Stimulated activated CD8-positive, alpha-beta memory T cell treated with anti-CD3 and anti-CD28 coated beads, Interleukin-4, amount 100 ng/mL, for 24 hours (primary cell): ENCODE measurements at regions not wholly inside any gene's neighbourhood (a gene's known extent, or its start where the extent isn't known, plus 50 kb on each side); places are given as distances from the start of the nearest gene placed in this dataset.
"Not testable (repeated sequence)": the region's sequence is repeated elsewhere in the genome, so short reads cannot be mapped to it uniquely, and the experiment has no call there.

ENCODE experiments used
- DNase-seq: peaks from one replicate; pipeline ENCODE4 v3.0.0-alpha.2; 2020; ENCODE audit warnings: low read depth

- DNase-seq: no peak
Measured at GRCh38 chr6:144615870-144616269, 330.7 kb downstream of the UTRN start.

- no peak for DNase-seq
Measured at GRCh38 chr6:144617191-144617590, 332.1 kb downstream of the UTRN start.

- DNase-seq: no peak
Measured at GRCh38 chr6:144617708-144618107, 332.6 kb downstream of the UTRN start.

GRCh38 chr6:144619966-144620365, 334.8 kb downstream of the UTRN start:
- DNase-seq: no peak

DNA sequence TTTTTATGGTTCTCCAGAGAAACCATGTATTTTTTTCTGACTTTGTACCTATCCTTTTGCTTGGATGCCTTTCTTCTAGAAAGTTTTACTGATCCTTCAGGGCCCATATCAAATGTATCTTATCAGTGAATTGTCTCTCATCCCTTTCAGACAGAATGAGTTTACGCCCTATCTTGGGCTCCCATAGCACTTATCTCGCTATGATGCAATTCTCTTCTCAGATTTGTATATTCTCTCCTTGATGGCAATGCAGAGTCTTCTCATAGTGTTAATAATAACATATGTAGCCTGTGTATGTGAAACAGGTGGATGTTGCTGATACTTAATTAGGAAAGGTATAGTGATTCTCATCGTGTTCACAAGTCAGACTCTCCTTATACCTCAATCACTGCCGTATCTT, 336.2 kb downstream of the UTRN start:
- DNase-seq: no peak

DNA sequence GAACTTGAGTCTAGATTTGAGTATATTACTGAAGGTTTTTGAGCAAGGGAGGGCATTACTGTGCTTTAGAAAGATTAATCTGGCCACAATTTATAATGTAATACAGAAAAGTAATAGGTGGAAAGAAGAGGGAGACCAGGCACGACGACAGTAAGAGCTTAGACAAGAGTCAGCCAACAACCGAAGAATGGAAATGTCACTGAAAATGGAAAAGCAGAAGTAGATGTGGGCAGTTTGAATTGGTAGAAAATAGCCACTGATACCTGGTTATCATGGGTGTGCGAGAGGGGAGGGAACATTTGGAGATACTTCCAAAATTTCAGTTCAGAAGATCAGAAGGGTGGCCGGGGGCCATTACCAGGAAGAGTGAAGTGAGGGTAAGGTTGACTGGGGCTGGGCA, 339.1 kb downstream of the UTRN start:
- no peak for DNase-seq

- DNase-seq: no peak
Measured at GRCh38 chr6:144624716-144625115, 339.6 kb downstream of the UTRN start.

GRCh38 chr6:144630857-144631256, 345.7 kb downstream of the UTRN start:
- DNase-seq: no peak

DNA sequence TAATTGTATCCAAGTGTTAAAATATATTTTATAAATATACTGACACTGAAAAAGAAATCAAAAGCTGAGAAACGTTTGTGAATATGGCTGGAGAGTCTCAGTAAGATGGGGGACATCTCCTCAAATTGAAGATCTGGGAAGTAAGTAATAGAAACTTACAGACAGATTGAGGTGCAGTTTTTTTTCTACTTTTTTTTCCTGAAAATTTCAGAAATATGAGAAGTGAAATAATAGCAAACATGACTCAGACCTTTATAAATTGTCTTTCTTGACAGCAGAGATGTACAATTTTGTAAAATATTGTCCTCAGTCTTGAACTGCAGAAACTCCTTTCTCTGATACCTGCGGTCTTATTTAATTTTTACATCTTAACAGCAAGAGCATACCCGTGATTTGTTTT, 347.1 kb downstream of the UTRN start:
- DNase-seq: no peak

DNA sequence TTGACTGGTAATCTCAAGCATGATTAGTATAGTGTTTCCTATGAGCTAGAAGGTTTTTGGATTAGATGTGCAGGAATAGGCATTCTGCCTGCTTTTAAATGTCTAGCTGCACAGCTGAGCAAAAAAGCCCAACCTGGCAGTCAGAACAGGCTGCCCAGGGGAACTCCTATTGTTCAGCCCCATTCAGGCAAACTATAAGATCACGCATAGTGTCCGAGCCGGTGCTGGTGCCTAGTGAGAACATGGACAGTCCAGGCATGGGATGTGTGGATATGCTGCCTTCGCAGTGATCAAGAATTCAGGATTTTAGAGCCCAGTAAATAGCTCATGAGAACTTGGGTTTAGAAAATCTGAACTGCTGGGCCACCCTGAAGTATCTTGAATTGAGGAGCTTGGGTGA, 348.8 kb downstream of the UTRN start:
- no peak for DNase-seq

DNA sequence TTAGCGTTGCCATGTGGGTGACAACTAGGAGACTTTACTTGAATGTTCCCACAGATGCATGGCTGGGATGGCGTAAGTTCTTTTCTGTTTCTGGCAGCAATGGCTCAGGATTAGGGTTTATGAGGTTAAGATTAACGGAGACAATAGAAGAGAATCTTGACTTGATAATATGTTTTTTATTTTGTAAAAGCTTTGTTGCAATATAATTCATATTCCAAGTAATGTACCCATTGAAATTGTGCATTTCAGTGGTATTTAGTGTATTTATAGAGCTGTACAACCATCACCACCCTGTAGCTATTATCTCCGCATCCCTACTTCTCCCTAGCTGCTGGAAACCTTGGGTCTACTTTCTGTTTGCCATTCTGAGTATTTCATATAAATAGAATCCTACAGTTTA, 349.2 kb downstream of the UTRN start:
- DNase-seq: no peak

- no peak for DNase-seq
Measured at GRCh38 chr6:144635051-144635450, 349.9 kb downstream of the UTRN start.

DNA sequence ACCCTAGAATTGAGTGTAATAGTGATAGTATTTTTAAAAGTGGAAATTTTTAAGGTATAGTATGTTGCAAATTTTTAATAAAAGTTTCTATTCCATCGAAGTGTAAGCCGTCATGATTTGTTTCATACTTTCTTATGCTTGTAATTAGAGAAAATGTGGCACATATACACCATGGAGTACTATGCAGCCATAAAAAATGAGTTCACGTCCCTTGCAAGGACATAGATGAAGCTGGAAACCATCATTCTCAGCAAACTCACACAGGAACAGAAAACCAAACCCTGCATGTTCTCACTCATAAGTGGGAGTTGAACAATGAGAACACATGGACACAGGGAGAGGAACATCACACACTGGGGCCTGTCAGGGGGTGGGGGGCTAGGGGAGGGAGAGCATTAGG, 350.9 kb downstream of the UTRN start:
- not testable (repeated sequence) for DNase-seq

DNA sequence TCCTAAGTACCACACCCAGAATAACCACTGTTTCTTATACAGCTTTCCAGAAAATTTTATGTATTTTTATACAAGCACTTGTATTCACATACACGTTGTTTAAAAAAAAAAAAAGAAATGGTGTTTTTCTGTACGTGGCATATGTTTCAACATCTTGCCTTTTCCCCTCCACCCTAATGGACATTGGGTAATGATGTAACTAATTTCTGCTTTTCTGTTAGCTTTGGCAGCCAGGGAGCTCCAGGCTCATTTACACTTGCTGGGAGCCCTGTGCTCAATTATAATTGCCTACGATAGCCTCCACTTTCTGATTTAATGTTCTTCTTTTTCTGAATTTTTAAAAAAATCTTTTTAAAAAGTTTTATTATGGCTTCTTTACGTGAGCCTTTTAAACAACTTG, 352.4 kb downstream of the UTRN start:
- no peak for DNase-seq

- no peak for DNase-seq
Measured at GRCh38 chr6:144639654-144640053, 354.5 kb downstream of the UTRN start.

- no peak for DNase-seq
Measured at GRCh38 chr6:144641286-144641685, 356.2 kb downstream of the UTRN start.

DNA sequence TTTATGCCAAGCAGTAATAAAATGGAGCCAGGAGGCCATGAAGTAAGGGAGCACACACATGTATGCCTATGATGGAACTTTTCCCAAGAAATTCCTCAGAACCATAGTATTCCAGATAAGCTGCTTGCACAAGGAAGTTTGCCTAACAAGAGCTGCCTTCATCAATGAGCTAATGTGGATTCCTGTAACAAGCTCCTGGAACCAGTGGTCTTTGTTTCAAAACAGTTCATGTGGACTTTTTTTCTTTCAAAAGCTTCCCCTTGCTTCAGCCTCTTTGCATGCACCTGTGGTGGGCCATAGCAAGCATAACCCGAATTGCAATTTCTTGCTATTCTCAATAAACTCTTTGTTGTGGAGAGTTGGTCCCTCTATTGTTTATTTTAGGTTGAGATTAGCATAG, 359.6 kb downstream of the UTRN start:
- no peak for DNase-seq

GRCh38 chr6:144646093-144647056, 361.2 kb downstream of the UTRN start:
- no peak for DNase-seq

DNA sequence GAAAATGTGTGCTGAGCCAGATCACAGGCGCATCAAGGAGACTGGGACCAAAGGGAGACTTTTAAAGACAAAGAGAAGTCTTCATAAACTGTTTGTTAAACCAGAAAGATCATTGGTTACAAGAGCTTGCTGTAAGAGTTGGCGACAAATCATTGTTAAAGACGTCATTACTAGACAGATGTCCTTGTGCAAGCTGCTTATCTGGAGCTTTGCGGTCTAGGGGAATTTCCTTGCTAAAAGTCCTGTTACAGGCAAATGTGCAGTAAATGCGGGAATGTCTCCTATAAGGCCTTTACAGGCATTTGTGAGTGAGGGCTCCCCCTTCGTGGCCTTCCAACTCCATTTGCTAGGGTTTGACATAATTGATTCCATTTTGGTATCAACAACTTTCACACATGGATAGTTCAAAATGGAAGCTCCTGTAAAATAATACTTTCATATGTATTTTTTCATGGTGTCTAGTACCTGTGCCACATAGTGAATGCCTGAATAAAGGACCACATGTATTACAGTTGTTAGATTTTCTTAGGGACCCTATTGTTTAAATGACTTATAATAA, 362.4 kb downstream of the UTRN start:
- DNase-seq: no peak

GRCh38 chr6:144647971-144648651, 363.0 kb downstream of the UTRN start:
- no peak for DNase-seq

- no peak for DNase-seq
Measured at GRCh38 chr6:144649085-144649484, 363.9 kb downstream of the UTRN start.

GRCh38 chr6:144651234-144651633, 366.1 kb downstream of the UTRN start:
- DNase-seq: no peak

DNA sequence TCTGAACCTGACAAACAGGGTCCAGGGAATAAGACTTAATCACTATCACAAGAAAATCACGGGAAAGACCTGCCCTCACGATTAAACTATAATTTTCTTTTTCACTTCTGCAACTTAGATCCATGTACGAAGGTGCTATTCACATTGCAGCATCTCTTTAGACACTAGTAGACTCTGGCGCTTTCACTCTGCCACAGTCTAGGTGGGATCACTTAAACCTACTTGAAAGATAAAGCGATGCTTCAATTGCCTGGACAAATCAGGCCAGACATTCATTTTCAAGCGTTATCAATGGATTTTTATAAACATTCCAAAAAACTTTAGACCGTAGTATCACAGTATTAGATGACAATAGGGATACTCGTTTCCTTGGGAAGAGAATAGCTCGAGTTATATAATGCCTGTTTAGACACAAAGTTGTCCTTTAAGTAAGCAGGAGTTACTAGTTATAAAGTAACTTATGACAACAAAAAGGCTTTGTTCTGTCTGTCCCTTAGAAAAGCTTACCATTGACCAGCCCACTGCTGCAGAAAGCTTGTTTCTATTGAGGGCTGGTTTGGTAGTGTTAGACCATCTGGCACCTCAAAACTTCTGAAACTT, 367.3 kb downstream of the UTRN start:
- DNase-seq: no peak
